Calu3 (cell line): ENCODE measurements at regions not wholly inside any gene's neighbourhood (a gene's known extent, or its start where the extent isn't known, plus 50 kb on each side); places are given as distances from the start of the nearest gene placed in this dataset.
"Not testable (repeated sequence)": the region's sequence is repeated elsewhere in the genome, so short reads cannot be mapped to it uniquely, and the experiment has no call there.

ENCODE experiments used
- BruUV-seq: library from RNA; stranded (reverse); fragments of 400-500 nt; replicated peaks from 2 replicates; lab custom pipeline; 2021; lab: Mats Ljungman, UMichigan
- CTCF ChIA-PET: fragments of 300-600 bp; sonication (Branson Sonifier 250); formaldehyde crosslinking; loops from one replicate; lab custom pipeline; 2022; ENCODE audit warnings: antibody characterized with exemption; lab: Charles Lee
- DNase-seq: peaks from one replicate; pipeline ENCODE4 v3.0.0; 2022
- H3K27ac Mint-ChIP-seq: one replicate; pipeline ENCODE4 v1.8.0; 2022; ENCODE audit warnings: mixed read lengths; ENCODE audit not compliant: unreplicated experiment
- H3K27me3 Mint-ChIP-seq: one replicate; pipeline ENCODE4 v1.8.0; 2022; ENCODE audit warnings: mixed read lengths; ENCODE audit not compliant: unreplicated experiment
- H3K36me3 Mint-ChIP-seq: one replicate; pipeline ENCODE4 v1.8.0; 2022; ENCODE audit warnings: mild to moderate bottlenecking, moderate library complexity, mixed read lengths; ENCODE audit not compliant: insufficient read depth, unreplicated experiment
- H3K4me1 Mint-ChIP-seq: one replicate; pipeline ENCODE4 v1.8.0; 2022; ENCODE audit warnings: mild to moderate bottlenecking, low read depth, mixed read lengths; ENCODE audit not compliant: unreplicated experiment
- H3K4me3 Mint-ChIP-seq: one replicate; pipeline ENCODE4 v1.8.0; 2022; ENCODE audit warnings: mild to moderate bottlenecking, low read depth, moderate library complexity, mixed read lengths; ENCODE audit not compliant: unreplicated experiment
- H3K9me3 Mint-ChIP-seq: one replicate; pipeline ENCODE4 v1.8.0; 2022; ENCODE audit warnings: low read depth, mixed read lengths; ENCODE audit not compliant: unreplicated experiment
- CTCF ChIP-seq: fragments of 200-600 bp; IDR thresholded peaks from one replicate; pipeline ENCODE4 v1.8.0; 2022; ENCODE audit warnings: antibody characterized with exemption; ENCODE audit not compliant: unreplicated experiment
- intact Hi-C: fragments of 100-400 bp; cut with micrococcal nuclease; formaldehyde crosslinking; loops from one replicate; pipeline ENCODE4 v1.10.0; 2022; ENCODE audit not compliant: unreplicated experiment

- BruUV-seq, result no TSS peak
- Mint-ChIP-seq H3K4me1 (no peaks in the 10 kb centered on the region), H3K36me3 (no peaks in the 10 kb centered on the region), H3K27ac (no peak overlapping the region), H3K4me3 (no peak overlapping the region), H3K9me3 (peaks cover 3% of the 10 kb centered on the region), H3K27me3 (no peaks in the 10 kb centered on the region)
- no peak for DNase-seq
- TF ChIP-seq CTCF, result no peak
- intact Hi-C loops, result no loop called here
- CTCF ChIA-PET, result no interaction called here
These were observed 133.7 kb downstream of the LCA5 start for GRCh38 chr6:79403563-79403962.

- Mint-ChIP-seq H3K27ac (no peak overlapping the region), H3K9me3 (peaks cover 6% of the 10 kb centered on the region), H3K36me3 (no peaks in the 10 kb centered on the region), H3K27me3 (no peaks in the 10 kb centered on the region), H3K4me1 (no peaks in the 10 kb centered on the region), H3K4me3 (no peak overlapping the region)
- TF ChIP-seq CTCF, result no peak
- CTCF ChIA-PET, result no interaction called here
- intact Hi-C loops, result no loop called here
- no TSS peak for BruUV-seq
- DNase-seq, result no peak
These were observed 134.1 kb downstream of the LCA5 start for GRCh38 chr6:79403086-79403485.

GRCh38 chr6:79399499-79399898, 137.7 kb downstream of the LCA5 start:
- Mint-ChIP-seq H3K9me3 (peaks cover 3% of the 10 kb centered on the region), H3K27me3 (no peaks in the 10 kb centered on the region), H3K27ac (no peak overlapping the region), H3K4me1 (no peaks in the 10 kb centered on the region), H3K36me3 (no peaks in the 10 kb centered on the region), H3K4me3 (no peak overlapping the region)
- CTCF ChIA-PET, result no interaction called here
- no TSS peak for BruUV-seq
- DNase-seq, result no peak
- intact Hi-C loops, result no loop called here
- no peak for TF ChIP-seq CTCF

- H3K4me1 Mint-ChIP-seq, CTCF ChIA-PET, H3K27me3 Mint-ChIP-seq, BruUV-seq, DNase-seq, H3K4me3 Mint-ChIP-seq, intact Hi-C loops, H3K27ac Mint-ChIP-seq, H3K9me3 Mint-ChIP-seq, H3K36me3 Mint-ChIP-seq: not testable (repeated sequence)
These were observed 138.6 kb downstream of the LCA5 start for GRCh38 chr6:79398617-79399016.

GRCh38 chr6:79396625-79397024, 140.6 kb downstream of the LCA5 start:
- CTCF ChIA-PET, result no interaction called here
- no peak for DNase-seq
- TF ChIP-seq CTCF, result no peak
- intact Hi-C loops, result no loop called here
- no peaks in the 10 kb centered on the region for H3K36me3 Mint-ChIP-seq
- H3K4me3 Mint-ChIP-seq, result no peak overlapping the region
- BruUV-seq, result no TSS peak
- no peak overlapping the region for H3K27ac Mint-ChIP-seq
- peaks cover 5% of the 10 kb centered on the region for H3K9me3 Mint-ChIP-seq
- no peaks in the 10 kb centered on the region for H3K27me3 Mint-ChIP-seq
- H3K4me1 Mint-ChIP-seq, result no peaks in the 10 kb centered on the region
